Trophoblast cell (in vitro differentiated cells and primary cell): ENCODE measurements at regions not wholly inside any gene's neighbourhood (a gene's known extent, or its start where the extent isn't known, plus 50 kb on each side); places are given as distances from the start of the nearest gene placed in this dataset.

ENCODE experiments used
- DNase-seq, 2 donors: peaks; one replicate each; pipeline ENCODE4 v3.0.0-alpha.2; 2016
- H2AFZ ChIP-seq: 2 replicates; pipeline ENCODE4 v1.6.1; 2013; ENCODE audit warnings: low read length, moderate library complexity, mild to moderate bottlenecking; ENCODE audit not compliant: insufficient read depth, poor library complexity
- H2AK5ac ChIP-seq: 2 replicates; pipeline ENCODE4 v1.6.1; 2013; ENCODE audit warnings: mild to moderate bottlenecking, low read length
- H2BK120ac ChIP-seq: 2 replicates; pipeline ENCODE4 v1.6.1; 2013; ENCODE audit warnings: low read length, mild to moderate bottlenecking, moderate library complexity; ENCODE audit not compliant: insufficient read depth, poor library complexity
- H2BK12ac ChIP-seq: 2 replicates; pipeline ENCODE4 v1.6.1; 2013; ENCODE audit warnings: mild to moderate bottlenecking, low read length, moderate library complexity
- H2BK5ac ChIP-seq: 2 replicates; pipeline ENCODE4 v1.6.1; 2013; ENCODE audit warnings: low read length, low read depth, moderate library complexity, mild to moderate bottlenecking; ENCODE audit not compliant: poor library complexity
- H3K14ac ChIP-seq: 2 replicates; pipeline ENCODE4 v1.6.1; 2013; ENCODE audit warnings: mild to moderate bottlenecking, low read length
- H3K18ac ChIP-seq: 2 replicates; pipeline ENCODE4 v1.6.1; 2013; ENCODE audit warnings: mild to moderate bottlenecking, low read length
- H3K23ac ChIP-seq: 2 replicates; pipeline ENCODE4 v1.6.1; 2013; ENCODE audit warnings: low read length
- H3K27ac ChIP-seq: 2 replicates; pipeline ENCODE4 v1.5.1; 2013; ENCODE audit warnings: low read depth, mild to moderate bottlenecking, inconsistent platforms, low read length, moderate library complexity
- H3K27me3 ChIP-seq: 2 replicates; pipeline ENCODE4 v1.6.1; 2013; ENCODE audit warnings: inconsistent platforms, mild to moderate bottlenecking, low read length, moderate library complexity; ENCODE audit not compliant: insufficient read depth
- H3K36me3 ChIP-seq, 2 experiments: 1 replicate in 1 of 2; 2 replicates in 1 of 2; pipeline ENCODE4 v1.6.1; 2013; ENCODE audit warnings: low read length in 2 of 2, mild to moderate bottlenecking in 2 of 2, moderate library complexity in 1 of 2; ENCODE audit not compliant: insufficient read depth in 2 of 2, control insufficient read depth in 1 of 2
- H3K4ac ChIP-seq: 2 replicates; pipeline ENCODE4 v1.6.1; 2013; ENCODE audit warnings: low read depth, mild to moderate bottlenecking, low read length, moderate library complexity
- H3K4me1 ChIP-seq, 2 experiments: 1 replicate in 1 of 2; 2 replicates in 1 of 2; pipeline ENCODE4 v1.6.1; 2013; ENCODE audit warnings: low read length in 2 of 2, mild to moderate bottlenecking in 2 of 2, moderate library complexity in 1 of 2; ENCODE audit not compliant: insufficient read depth in 2 of 2, control insufficient read depth in 1 of 2
- H3K4me2 ChIP-seq: 2 replicates; pipeline ENCODE4 v1.6.1; 2013; ENCODE audit warnings: inconsistent platforms, mild to moderate bottlenecking, low read length, moderate library complexity
- H3K4me3 ChIP-seq: 2 replicates; pipeline ENCODE4 v1.5.1; 2013; ENCODE audit warnings: mild to moderate bottlenecking, low read depth, low read length, inconsistent platforms
- H3K79me1 ChIP-seq: one replicate; pipeline ENCODE4 v1.6.1; 2013; ENCODE audit warnings: low read length
- H3K79me2 ChIP-seq: 2 replicates; pipeline ENCODE4 v1.6.1; 2013; ENCODE audit warnings: low read length, mild to moderate bottlenecking; ENCODE audit not compliant: control insufficient read depth, insufficient read depth, poor library complexity
- H3K9ac ChIP-seq: 2 replicates; pipeline ENCODE4 v1.6.1; 2013; ENCODE audit warnings: mild to moderate bottlenecking, low read length
- H3K9me3 ChIP-seq: 2 replicates; pipeline ENCODE4 v1.6.1; 2013; ENCODE audit warnings: low read depth, mild to moderate bottlenecking, control low read depth, inconsistent platforms, low read length; ENCODE audit not compliant: insufficient read depth
- H4K12ac ChIP-seq: 2 replicates; pipeline ENCODE4 v1.6.1; 2013; ENCODE audit warnings: low read depth, mild to moderate bottlenecking, low read length, moderate library complexity
- H4K8ac ChIP-seq: 2 replicates; pipeline ENCODE4 v1.6.1; 2013; ENCODE audit warnings: low read depth, mild to moderate bottlenecking, low read length, moderate library complexity
- H4K91ac ChIP-seq: one replicate; pipeline ENCODE4 v1.6.1; 2013; ENCODE audit warnings: low read depth, mild to moderate bottlenecking, low read length, moderate library complexity
- WGBS: extraction: QIAGEN DNeasy Blood & Tissue Kit; methylation state at CpG from one replicate; pipeline ENCODE4 v1.1.7; 2013; ENCODE audit warnings: missing lambda C conversion rate; ENCODE audit not compliant: insufficient read length, insufficient coverage; ENCODE audit errors: extremely low coverage; 5-methylcytosine and 5-hydroxymethylcytosine counted together

DNA sequence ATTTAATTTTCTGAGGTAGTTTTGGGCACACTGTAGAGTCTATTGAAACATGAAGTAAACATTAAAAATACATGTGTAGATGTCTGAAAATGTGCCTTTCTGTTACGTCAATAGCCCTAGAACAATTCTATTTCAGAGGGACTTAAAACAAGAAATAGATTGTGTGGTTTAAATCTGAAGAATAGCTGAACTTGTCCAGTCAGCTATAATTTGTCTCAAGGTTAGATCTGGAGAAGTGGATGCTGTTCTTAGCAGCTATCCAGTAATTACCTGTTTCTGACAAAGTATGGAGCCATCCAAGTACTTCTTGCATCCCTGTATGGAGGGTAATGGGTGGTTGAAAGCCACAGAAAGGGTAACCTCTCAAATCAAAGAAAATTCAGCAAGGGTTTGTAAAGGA, 92.8 kb downstream of the SEPTIN7 start:
- Histone ChIP-seq H3K79me1 (no peaks in the 10 kb centered on the region), H3K4me1 (no peaks in the 10 kb centered on the region), H3K23ac (no peak overlapping the region), H3K4ac (no peak overlapping the region), H2BK12ac (no peak overlapping the region), H2AFZ (no peak overlapping the region), H4K8ac (no peak overlapping the region), H3K36me3 (peaks cover 3% of the 10 kb centered on the region in 2 experiments), H2AK5ac (no peak overlapping the region), H3K14ac (no peak overlapping the region), H3K27me3 (no peaks in the 10 kb centered on the region), H3K79me2 (no peaks in the 10 kb centered on the region), H3K18ac (no peak overlapping the region), H3K4me3 (no peak overlapping the region), H3K27ac (no peak overlapping the region), H3K4me2 (no peak overlapping the region), H3K9ac (no peak overlapping the region), H2BK120ac (no peak overlapping the region), H2BK5ac (no peak overlapping the region), H4K12ac (no peak overlapping the region), H3K9me3 (no peaks in the 10 kb centered on the region), H4K91ac (no peak overlapping the region)
- no peak for DNase-seq
- WGBS: no CpG with 5 or more reads among the region's 1 CpG

DNA sequence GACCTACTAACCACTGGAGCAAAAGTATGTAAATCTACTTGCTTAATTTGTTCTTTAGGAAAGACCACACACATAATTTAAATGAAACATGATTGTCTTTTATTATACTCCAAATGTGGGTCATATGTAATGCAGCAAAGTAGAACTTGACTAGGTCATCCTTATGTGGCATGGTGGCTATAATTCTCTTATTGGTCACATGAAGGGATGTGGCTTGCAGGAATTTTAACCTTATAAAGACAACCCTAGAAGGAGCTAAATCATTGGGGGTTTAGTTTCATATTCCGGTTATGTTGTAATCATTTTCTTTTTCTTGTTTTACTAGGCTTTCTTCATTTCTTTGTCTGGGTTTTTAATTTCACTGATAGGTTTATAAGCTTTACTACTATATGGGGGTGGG, 93.9 kb downstream of the SEPTIN7 start:
- H3K9ac ChIP-seq: no peak overlapping the region
- no peak overlapping the region for H3K14ac ChIP-seq
- no peak overlapping the region for H4K8ac ChIP-seq
- H3K36me3 ChIP-seq: peaks cover 2 to 5% of the 10 kb centered on the region in 2 experiments
- H2AFZ ChIP-seq: no peak overlapping the region
- no peaks in the 10 kb centered on the region for H3K9me3 ChIP-seq
- no peak for DNase-seq
- H3K27ac ChIP-seq: no peak overlapping the region
- no peak overlapping the region for H2BK120ac ChIP-seq
- no peak overlapping the region for H4K91ac ChIP-seq
- no peaks in the 10 kb centered on the region for H3K4me1 ChIP-seq
- H3K79me1 ChIP-seq: no peaks in the 10 kb centered on the region
- no CpG with 5 or more reads among the region's 1 CpG for WGBS
- no peak overlapping the region for H4K12ac ChIP-seq
- no peak overlapping the region for H3K4me3 ChIP-seq
- H3K23ac ChIP-seq: no peak overlapping the region
- H2BK12ac ChIP-seq: no peak overlapping the region
- H3K27me3 ChIP-seq: no peaks in the 10 kb centered on the region
- H3K18ac ChIP-seq: no peak overlapping the region
- H3K4me2 ChIP-seq: no peak overlapping the region
- no peak overlapping the region for H2AK5ac ChIP-seq
- H3K4ac ChIP-seq: no peak overlapping the region
- no peaks in the 10 kb centered on the region for H3K79me2 ChIP-seq
- no peak overlapping the region for H2BK5ac ChIP-seq

GRCh38 chr7:35900651-35901050, 99.8 kb downstream of the SEPTIN7 start:
- H2BK5ac ChIP-seq: no peak overlapping the region
- no peaks in the 10 kb centered on the region for H3K79me2 ChIP-seq
- H4K12ac ChIP-seq: no peak overlapping the region
- H3K79me1 ChIP-seq: no peaks in the 10 kb centered on the region
- no peak overlapping the region for H3K4me3 ChIP-seq
- H2BK12ac ChIP-seq: no peak overlapping the region
- no CpG with 5 or more reads among the region's 2 CpGs for WGBS
- H3K4ac ChIP-seq: no peak overlapping the region
- H3K23ac ChIP-seq: no peak overlapping the region
- H2BK120ac ChIP-seq: no peak overlapping the region
- H3K18ac ChIP-seq: no peak overlapping the region
- no peak overlapping the region for H3K9ac ChIP-seq
- H2AK5ac ChIP-seq: no peak overlapping the region
- no peak overlapping the region for H3K4me2 ChIP-seq
- no peak overlapping the region for H2AFZ ChIP-seq
- H4K91ac ChIP-seq: no peak overlapping the region
- H3K4me1 ChIP-seq: no peaks in the 10 kb centered on the region
- no peak for DNase-seq
- H3K27me3 ChIP-seq: no peaks in the 10 kb centered on the region
- H3K9me3 ChIP-seq: no peaks in the 10 kb centered on the region
- no peak overlapping the region for H3K27ac ChIP-seq
- peaks cover 4 to 7% of the 10 kb centered on the region in 2 experiments for H3K36me3 ChIP-seq
- H3K14ac ChIP-seq: no peak overlapping the region
- no peak overlapping the region for H4K8ac ChIP-seq

GRCh38 chr7:35905555-35905954, 104.7 kb downstream of the SEPTIN7 start:
- Histone ChIP-seq H3K4me3 (no peak overlapping the region), H2BK120ac (no peak overlapping the region)

More at GRCh38 chr7:35905555-35905954, 104.7 kb downstream of the SEPTIN7 start:
- Histone ChIP-seq H2AK5ac (no peak overlapping the region), H3K14ac (no peak overlapping the region), H3K27me3 (no peaks in the 10 kb centered on the region), H3K79me1 (no peaks in the 10 kb centered on the region), H3K18ac (no peak overlapping the region), H3K4me1 (no peaks in the 10 kb centered on the region), H4K12ac (no peak overlapping the region), H3K36me3 (peaks cover 2% of the 10 kb centered on the region in 2 experiments), H3K9ac (no peak overlapping the region), H3K23ac (no peak overlapping the region), H3K9me3 (no peaks in the 10 kb centered on the region), H2AFZ (no peak overlapping the region), H3K4ac (no peak overlapping the region), H3K79me2 (no peaks in the 10 kb centered on the region), H2BK5ac (no peak overlapping the region), H4K91ac (no peak overlapping the region), H4K8ac (no peak overlapping the region), H2BK12ac (no peak overlapping the region), H3K4me2 (no peak overlapping the region), H3K27ac (no peak overlapping the region)
- WGBS: no CpG with 5 or more reads among the region's 5 CpGs
- no peak for DNase-seq
